ENCODE measurements at regions not wholly inside any gene's neighbourhood (a gene's known extent, or its start where the extent isn't known, plus 50 kb on each side); places are given as distances from the start of the nearest gene placed in this dataset.
"Not testable (repeated sequence)": the region's sequence is repeated elsewhere in the genome, so short reads cannot be mapped to it uniquely, and the experiment has no call there.

DNA sequence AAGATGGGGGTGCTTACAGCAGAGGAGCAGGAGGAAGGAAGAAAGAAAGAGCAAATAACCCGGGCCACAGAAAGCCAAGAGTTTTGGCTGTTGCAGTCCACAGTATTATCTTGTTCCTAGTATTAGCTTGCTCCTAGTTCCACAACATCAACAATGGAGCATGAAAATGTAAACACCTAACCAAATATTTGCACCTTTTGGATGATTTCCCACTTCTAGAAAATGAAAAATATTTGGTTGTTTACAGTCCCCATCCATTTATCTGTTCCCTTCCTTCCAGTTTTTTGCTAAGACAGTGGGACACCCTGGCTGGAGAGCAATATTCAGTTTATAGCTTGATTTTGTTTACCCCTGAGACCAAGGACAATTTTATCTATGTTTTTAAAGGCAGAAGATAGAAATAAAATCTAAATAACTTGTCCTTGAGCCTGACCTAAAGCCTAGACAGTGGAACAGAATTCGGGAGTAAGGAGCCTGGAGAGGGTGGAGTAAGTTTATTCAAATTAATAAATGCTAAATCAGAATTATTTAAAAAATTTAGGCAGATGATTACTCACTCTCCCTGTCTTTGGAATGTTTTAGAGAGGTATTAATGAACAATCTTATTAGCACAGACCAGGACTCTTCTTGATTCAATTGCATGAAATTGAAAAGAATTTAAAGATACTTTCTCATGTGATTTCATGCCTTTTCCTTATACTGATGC, 51.6 kb downstream of the RESF1 start:
- no peak for DNase-seq (ENCODE audit: low read depth, low spot score)

- DNase-seq (ENCODE audit: low read depth, low spot score), result no peak
Observed at GRCh38 chr12:32012249-32012785, 53.1 kb downstream of the RESF1 start.

DNA sequence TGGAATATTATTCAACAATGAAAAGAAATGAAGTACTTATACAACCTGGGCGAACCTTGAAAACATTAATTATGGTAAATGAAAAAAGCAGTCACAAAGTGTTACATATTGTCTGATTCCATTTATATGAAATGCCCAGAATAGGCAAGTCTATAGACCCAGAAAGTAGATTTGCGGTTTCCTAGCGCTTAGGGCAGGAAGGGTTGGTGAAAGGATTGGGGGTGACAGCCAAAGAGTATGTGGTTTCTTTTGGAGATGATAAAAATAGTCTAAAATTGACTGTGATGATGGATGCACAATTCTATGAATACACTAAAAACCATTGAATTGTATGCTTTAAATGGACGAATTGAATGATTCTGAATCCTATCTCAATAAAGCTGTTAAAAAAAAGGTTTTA, 55.8 kb downstream of the RESF1 start:
- DNase-seq (ENCODE audit: low read depth, low spot score), result no peak

DNA sequence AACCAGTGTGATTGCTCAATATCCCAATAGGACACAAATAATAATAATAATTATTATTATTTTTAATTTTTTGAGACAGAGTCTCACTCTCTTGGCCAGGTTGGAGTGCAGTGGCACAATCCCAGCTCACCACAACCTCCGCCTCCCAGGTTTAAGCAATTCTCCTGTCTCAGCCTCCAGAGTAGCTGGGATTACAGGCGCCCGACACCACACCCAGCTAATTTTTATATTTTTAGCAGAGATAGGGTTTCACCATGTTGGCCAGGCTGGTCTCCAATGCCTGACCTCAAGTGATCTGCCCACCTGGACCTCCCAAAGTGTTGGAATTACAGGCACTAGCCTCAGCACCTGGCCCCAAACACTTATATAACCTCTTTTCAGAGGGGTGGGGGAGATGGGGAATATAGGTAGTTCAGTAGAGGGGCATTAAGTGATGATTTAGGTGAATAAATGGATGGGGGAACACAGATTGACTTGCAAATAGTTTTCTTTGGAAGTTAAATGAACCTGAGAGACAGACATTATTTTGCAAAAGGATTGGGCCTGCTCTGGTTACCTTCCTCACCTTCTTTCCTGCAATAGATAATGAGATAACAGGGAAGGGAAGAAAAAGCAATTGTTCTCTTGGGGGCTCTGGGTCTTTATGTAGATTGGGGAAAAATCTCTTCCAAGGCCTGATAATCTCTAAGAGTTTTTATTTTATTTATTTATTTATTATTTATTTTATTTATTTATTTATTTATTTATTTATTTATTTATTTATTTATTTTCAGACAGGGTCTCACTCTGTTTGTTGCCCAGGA, 57.7 kb downstream of the RESF1 start:
- DNase-seq (ENCODE audit: low read depth, low spot score), result no peak

- no peak for DNase-seq (ENCODE audit: low read depth, low spot score)
Observed at GRCh38 chr12:32021346-32021773, 62.1 kb downstream of the RESF1 start.

GRCh38 chr12:32022387-32022786, 63.2 kb downstream of the RESF1 start:
- not testable (repeated sequence) for DNase-seq (ENCODE audit: low read depth, low spot score)

GRCh38 chr12:32023861-32024260, 64.6 kb downstream of the RESF1 start:
- not testable (repeated sequence) for DNase-seq (ENCODE audit: low read depth, low spot score)

DNA sequence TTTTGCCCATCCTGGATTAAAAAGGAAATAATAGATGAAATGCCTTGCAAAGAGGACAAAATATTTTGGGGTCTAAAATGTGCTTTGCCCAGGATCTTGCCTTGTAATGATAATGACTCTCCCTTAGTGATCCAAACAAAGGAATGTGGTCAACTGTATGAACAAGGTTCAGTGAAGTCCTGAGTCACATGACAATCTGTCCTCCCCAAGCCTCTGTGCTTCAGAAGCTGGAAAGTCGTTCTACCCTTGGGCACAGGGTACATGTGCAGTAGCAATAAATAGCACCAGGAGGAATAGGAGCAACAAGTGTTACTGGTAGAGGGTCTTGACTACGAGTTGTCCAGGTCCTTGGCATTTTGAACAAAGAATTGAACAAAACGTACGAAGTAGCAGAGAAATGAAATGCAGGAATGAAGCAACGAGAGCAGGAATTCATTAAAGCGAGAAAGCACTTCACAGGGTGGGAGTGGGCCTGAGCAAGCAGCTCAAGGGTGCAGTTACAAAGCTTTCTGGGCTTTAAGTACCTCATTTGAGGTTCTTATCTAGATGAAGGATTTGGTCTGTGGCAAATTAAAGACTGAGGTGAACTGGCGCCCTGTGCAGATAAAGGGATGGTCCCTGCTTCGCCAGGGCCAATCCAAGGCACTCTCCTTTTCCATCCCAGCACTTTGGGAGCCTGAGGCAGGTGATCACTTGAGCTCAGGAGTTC, 65.8 kb downstream of the RESF1 start:
- DNase-seq (ENCODE audit: low read depth, low spot score), result no peak

GRCh38 chr12:32025906-32026305, 66.7 kb downstream of the RESF1 start:
- DNase-seq (ENCODE audit: low read depth, low spot score), result no peak

DNA sequence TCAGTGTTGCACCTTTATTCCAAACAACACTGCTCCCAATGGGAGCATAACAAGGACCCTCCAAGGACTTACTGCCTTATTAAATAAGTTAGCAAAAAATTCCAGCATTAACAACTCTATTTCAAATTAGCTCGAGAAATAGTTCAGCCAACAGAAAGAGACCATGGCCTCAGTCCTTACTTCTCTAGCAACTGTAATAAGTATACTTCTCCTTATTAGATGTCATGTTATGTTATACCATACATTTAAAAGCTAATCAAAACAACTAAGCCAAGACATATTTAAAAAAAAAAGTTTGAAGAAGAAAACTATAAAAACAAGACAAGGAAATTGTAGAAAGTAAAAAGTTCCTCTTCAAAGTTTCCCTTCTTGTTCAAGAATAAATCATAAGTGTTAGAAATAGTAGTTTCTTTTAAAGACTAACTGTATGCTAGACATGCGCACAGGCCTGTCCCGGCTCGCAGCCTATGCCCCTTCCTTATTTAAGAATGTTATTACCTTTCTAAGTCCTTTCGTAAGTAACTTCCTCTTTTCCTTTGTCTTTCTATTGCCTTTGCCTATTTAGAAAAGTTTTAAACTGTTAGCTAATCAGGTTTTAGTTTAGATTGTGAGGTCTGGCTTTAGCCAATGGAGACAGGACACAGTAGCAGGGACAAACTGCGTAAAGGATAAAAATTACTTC, 68.6 kb downstream of the RESF1 start:
- DNase-seq (ENCODE audit: low read depth, low spot score), result no peak

DNA sequence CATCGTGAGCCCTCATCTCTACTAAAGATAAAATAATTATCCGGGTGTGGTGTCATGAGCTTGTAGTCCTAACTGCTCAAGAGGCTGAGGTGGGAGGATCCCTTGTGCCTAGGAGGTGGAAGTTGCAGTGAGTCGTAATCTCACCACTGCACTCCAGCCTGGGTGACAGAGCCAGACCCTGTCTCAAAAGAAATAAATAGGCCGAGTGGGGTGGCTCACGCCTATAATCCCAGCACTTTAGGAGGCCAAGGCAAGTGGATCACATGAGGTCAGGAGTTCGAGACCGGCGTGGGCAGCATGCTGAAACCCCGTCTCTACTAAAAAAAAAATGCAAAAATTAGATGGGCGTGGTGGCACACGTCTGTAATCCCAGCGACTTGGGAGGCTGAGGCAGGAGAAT, 70.9 kb downstream of the RESF1 start:
- no peak for DNase-seq (ENCODE audit: low read depth, low spot score)

DNA sequence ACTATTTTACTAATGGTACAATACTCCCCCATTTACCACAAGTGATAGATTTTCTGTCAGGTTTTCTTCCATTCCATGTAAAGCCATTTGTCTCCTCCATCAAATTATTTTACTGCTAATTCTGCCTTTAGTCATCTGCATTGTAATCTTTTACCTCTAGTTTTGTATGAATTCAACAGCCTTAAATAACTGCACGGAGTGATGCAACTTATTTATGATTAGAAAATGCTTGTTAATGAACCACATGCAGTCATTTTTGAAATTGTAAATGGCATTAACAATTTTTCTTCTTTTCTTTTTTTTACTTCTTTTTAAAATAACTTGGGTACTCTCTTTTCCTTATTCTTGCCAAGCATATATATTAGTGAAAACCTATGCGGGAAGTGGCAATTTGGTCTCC, 71.5 kb downstream of the RESF1 start:
- no peak for DNase-seq (ENCODE audit: low read depth, low spot score)

DNA sequence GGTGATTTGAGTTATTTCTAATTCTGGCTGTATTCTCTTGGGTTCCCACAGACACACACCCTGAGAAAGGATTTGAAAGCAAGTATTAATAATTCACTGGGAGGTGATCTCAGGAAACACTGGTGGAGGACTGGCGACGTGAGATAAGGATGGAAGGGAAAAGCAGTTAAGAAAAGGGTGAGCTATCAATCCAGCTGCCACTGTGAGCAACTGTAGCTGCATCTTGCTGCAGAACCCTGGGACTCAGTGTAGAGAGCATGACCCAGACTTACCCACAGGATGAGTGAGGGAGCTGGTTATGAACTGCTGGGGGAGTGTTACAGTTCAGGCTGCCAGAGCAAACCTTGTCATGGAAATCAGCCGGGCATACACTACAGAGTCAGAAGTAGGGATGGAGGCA, 71.9 kb downstream of the RESF1 start:
- peak; percentile 91 for DNase-seq (ENCODE audit: low read depth, low spot score)

- no peak for DNase-seq (ENCODE audit: low read depth, low spot score)
Observed at GRCh38 chr12:32032205-32032810, 73.1 kb downstream of the RESF1 start.

GRCh38 chr12:32033406-32033805, 73.2 kb upstream of the BICD1 start:
- no peak for DNase-seq (ENCODE audit: low read depth, low spot score)

GRCh38 chr12:32034045-32034444, 72.6 kb upstream of the BICD1 start:
- no peak for DNase-seq (ENCODE audit: low read depth, low spot score)

- no peak for DNase-seq (ENCODE audit: low read depth, low spot score)
Observed at GRCh38 chr12:32036477-32037263, 70.0 kb upstream of the BICD1 start.

- DNase-seq (ENCODE audit: low read depth, low spot score), result no peak
Observed at GRCh38 chr12:32039347-32039746, 67.3 kb upstream of the BICD1 start.

GRCh38 chr12:32039917-32040575, 66.6 kb upstream of the BICD1 start:
- no peak for DNase-seq (ENCODE audit: low read depth, low spot score)

All from pulmonary artery endothelial cell (primary cell).